Activated T-helper 2 cell treated with anti-CD3 and anti-CD28 coated beads, Interferon-gamma antibody, Interleukin-2, Interleukin-4, amounts not matched to agents 10 μg/mL and 5 μg/mL and 100 μg/mL, durations not matched to agents 14 hours and 24 hours and 36 hours (primary cell): ENCODE measurements at regions not wholly inside any gene's neighbourhood (a gene's known extent, or its start where the extent isn't known, plus 50 kb on each side); places are given as distances from the start of the nearest gene placed in this dataset.

Experiments used
- DNase-seq: peaks from one replicate; pipeline ENCODE4 v3.0.0; 2021; ENCODE audit warnings: low spot score
- H3K27ac Mint-ChIP-seq: one replicate; pipeline ENCODE4 v1.8.0; 2021; ENCODE audit warnings: mixed read lengths
- H3K27me3 Mint-ChIP-seq: one replicate; pipeline ENCODE4 v1.8.0; 2021; ENCODE audit warnings: low read depth, mixed read lengths
- H3K36me3 Mint-ChIP-seq: one replicate; pipeline ENCODE4 v1.8.0; 2021; ENCODE audit warnings: low read depth, mixed read lengths
- H3K4me1 Mint-ChIP-seq: one replicate; pipeline ENCODE4 v1.8.0; 2021; ENCODE audit warnings: low read depth, mixed read lengths
- H3K4me3 Mint-ChIP-seq: one replicate; pipeline ENCODE4 v1.8.0; 2021; ENCODE audit warnings: low read depth, mild to moderate bottlenecking, moderate library complexity, mixed read lengths
- H3K9me3 Mint-ChIP-seq: one replicate; pipeline ENCODE4 v1.8.0; 2021; ENCODE audit warnings: mixed read lengths
- intact Hi-C: fragments of 100-400 bp; cut with micrococcal nuclease; formaldehyde crosslinking; loops from one replicate; pipeline ENCODE4 v1.15.1; 2023

DNA sequence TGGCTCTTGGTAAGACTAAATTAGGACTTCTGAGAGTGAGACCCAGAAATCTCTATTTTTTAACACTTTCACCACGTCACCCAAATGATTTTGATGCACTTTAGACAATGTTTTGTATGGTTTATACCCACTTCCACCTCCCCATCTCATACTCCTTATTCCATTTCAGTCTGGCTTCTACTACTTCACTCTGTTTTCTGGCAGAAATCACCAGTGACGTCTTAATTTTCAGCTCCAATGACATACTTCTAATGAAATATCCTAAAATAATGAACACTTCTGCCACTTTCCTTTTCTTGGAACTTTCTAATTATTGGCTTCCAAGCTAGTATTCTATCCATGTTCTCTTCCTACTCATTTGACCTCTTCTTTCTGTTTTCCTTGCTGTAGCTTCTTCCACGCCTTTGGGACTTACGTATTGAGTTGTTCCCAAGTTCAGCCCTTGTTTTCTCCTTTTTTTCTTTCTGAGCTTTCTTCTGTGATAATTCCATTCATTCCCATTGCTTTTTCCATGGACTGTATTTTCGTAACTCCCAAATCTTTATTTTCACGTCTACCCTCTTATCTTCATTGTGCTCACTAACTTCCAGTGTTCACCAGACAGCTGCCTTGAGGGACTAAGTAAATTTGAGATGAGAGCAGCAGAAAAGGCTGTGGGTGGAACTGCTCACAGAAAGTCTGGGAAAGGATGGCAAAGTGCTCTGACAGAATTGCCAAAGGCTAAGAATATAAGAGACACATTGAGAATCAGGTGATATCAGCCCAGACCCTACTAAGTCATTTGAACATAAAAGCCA is 115.8 kb downstream of the CAPZA3 start:
- no peak for DNase-seq
- intact Hi-C loops: no loop called here
- Mint-ChIP-seq H3K9me3 (no peaks in the 10 kb centered on the region), H3K4me3 (no peak overlapping the region), H3K27ac (no peak overlapping the region), H3K27me3 (no peaks in the 10 kb centered on the region), H3K4me1 (no peaks in the 10 kb centered on the region), H3K36me3 (no peaks in the 10 kb centered on the region)

DNA sequence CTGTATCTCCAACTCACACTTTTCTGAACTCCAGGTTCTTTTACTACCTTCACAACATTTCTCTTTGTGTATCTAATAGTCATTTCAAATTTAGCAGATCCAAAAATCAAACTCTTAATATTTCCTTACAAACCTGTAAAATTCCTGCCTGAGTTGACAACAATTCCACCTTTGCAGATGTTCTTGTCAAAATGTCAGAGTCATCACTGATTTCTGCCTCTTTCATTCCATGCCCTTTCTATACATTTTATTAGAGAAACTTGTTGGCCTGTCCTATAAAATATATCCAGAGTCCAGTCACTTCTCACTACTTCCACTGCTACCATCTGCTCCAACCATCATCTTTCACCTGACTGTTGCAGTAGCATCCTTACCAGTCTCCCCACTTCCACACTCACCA is 119.7 kb downstream of the CAPZA3 start:
- H3K36me3 Mint-ChIP-seq: no peaks in the 10 kb centered on the region
- DNase-seq: no peak
- H3K27me3 Mint-ChIP-seq: no peaks in the 10 kb centered on the region
- H3K9me3 Mint-ChIP-seq: no peaks in the 10 kb centered on the region
- no peaks in the 10 kb centered on the region for H3K4me1 Mint-ChIP-seq
- H3K4me3 Mint-ChIP-seq: no peak overlapping the region
- intact Hi-C loops: no loop called here
- no peak overlapping the region for H3K27ac Mint-ChIP-seq

DNA sequence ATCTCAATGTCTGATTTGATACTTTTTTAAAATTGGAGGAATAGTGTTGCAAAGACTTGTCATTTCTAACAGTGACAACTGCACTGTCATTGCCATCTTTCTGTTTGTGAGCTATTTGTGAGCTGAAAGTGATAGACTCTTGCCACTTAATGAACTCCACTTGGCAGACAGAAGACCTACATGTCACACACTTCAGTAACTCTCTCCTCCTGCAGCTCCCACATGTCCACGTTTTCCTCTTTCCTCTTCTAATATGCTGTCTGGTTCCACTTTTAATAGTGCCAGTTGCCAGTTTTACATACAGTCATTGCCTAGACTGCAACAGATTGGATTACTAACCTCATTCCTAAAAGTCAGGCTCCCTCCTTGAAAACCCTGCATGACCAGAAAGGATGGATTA is 121.5 kb downstream of the CAPZA3 start:
- no peaks in the 10 kb centered on the region for H3K9me3 Mint-ChIP-seq
- DNase-seq: no peak
- H3K36me3 Mint-ChIP-seq: no peaks in the 10 kb centered on the region
- intact Hi-C loops: no loop called here
- no peaks in the 10 kb centered on the region for H3K27me3 Mint-ChIP-seq
- no peaks in the 10 kb centered on the region for H3K4me1 Mint-ChIP-seq
- H3K27ac Mint-ChIP-seq: no peak overlapping the region
- H3K4me3 Mint-ChIP-seq: no peak overlapping the region

DNA sequence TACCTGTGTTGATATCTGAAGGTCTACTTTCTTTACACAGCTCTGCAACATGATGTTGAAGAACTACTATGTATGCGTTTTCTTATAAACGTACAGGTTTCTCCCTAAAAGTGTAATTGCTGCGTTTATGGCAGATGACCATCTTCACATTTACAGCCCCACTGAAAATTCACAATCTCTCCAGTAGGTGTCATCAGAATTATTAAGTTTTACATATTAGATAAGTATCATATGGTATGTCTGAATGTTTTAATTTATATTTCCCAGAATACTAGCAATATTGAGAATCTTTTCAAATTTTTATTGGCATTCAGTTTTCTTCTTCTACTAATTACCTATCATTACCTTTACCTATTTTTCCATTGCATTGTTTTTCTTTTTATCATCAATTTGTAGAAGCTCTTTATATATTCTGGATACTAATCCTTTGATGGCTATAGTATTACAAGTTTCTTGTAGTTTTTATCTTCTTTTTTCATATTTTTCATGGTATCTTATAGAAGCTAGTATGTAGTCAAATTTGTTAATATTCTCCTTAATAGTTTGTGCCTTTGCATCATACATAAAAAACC is 123.5 kb downstream of the CAPZA3 start:
- H3K36me3 Mint-ChIP-seq: no peaks in the 10 kb centered on the region
- intact Hi-C loops: loop anchor here (5.0 kb wide), 1 partner anchor 326 kb away; no protein-coding TSS in a partner anchor

GRCh38 chr12:18863769-18864500 is 126.0 kb downstream of the CAPZA3 start:
- Mint-ChIP-seq H3K4me3 (no peak overlapping the region), H3K27ac (no peak overlapping the region), H3K4me1 (no peaks in the 10 kb centered on the region), H3K36me3 (no peaks in the 10 kb centered on the region), H3K27me3 (no peaks in the 10 kb centered on the region), H3K9me3 (no peaks in the 10 kb centered on the region)
- intact Hi-C loops: loop anchor here (5.0 kb wide), 1 partner anchor 323 kb away; no protein-coding TSS in a partner anchor
- DNase-seq: no peak

More for the DNA sequence above, 123.5 kb downstream of the CAPZA3 start:
- H3K27me3 Mint-ChIP-seq: no peaks in the 10 kb centered on the region
- H3K4me1 Mint-ChIP-seq: no peaks in the 10 kb centered on the region
- no peak overlapping the region for H3K4me3 Mint-ChIP-seq
- H3K27ac Mint-ChIP-seq: no peak overlapping the region
- no peaks in the 10 kb centered on the region for H3K9me3 Mint-ChIP-seq
- no peak for DNase-seq

GRCh38 chr12:18864900-18865561 is 127.1 kb downstream of the CAPZA3 start:
- Mint-ChIP-seq H3K27me3 (no peaks in the 10 kb centered on the region), H3K4me1 (no peaks in the 10 kb centered on the region), H3K4me3 (no peak overlapping the region), H3K9me3 (no peaks in the 10 kb centered on the region), H3K27ac (no peak overlapping the region), H3K36me3 (no peaks in the 10 kb centered on the region)
- DNase-seq: no peak
- intact Hi-C loops: loop anchor here (5.0 kb wide), 1 partner anchor 322 kb away; no protein-coding TSS in a partner anchor

DNA sequence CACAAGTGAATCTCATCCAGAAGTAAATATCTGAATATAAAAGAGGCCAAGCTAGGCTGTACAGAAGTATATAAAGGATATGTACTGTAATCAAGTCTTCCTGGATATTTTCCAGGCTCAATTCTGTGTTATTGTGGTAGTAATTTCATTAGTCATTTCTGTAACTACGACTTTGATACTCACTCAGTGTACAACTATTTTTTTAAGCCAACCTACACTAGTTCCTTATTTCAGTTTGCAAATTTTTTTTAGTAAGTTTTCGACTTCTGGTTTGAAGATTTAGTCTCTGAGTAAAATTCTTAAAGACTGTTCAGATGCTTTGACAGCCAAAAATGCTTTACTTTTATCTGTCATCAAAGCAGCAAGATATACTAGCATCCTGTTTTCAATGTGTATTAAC is 130.8 kb downstream of the CAPZA3 start:
- H3K36me3 Mint-ChIP-seq: no peaks in the 10 kb centered on the region
- H3K27me3 Mint-ChIP-seq: no peaks in the 10 kb centered on the region
- no peak for DNase-seq
- H3K9me3 Mint-ChIP-seq: peaks cover 4% of the 10 kb centered on the region
- H3K27ac Mint-ChIP-seq: no peak overlapping the region
- H3K4me1 Mint-ChIP-seq: no peaks in the 10 kb centered on the region
- H3K4me3 Mint-ChIP-seq: no peak overlapping the region
- intact Hi-C loops: no loop called here

GRCh38 chr12:18872770-18873169 is 134.9 kb downstream of the CAPZA3 start:
- no peak for DNase-seq
- Mint-ChIP-seq H3K36me3 (no peaks in the 10 kb centered on the region), H3K9me3 (peaks cover 4% of the 10 kb centered on the region), H3K4me3 (no peak overlapping the region), H3K27me3 (no peaks in the 10 kb centered on the region), H3K4me1 (no peaks in the 10 kb centered on the region), H3K27ac (no peak overlapping the region)
- intact Hi-C loops: no loop called here

DNA sequence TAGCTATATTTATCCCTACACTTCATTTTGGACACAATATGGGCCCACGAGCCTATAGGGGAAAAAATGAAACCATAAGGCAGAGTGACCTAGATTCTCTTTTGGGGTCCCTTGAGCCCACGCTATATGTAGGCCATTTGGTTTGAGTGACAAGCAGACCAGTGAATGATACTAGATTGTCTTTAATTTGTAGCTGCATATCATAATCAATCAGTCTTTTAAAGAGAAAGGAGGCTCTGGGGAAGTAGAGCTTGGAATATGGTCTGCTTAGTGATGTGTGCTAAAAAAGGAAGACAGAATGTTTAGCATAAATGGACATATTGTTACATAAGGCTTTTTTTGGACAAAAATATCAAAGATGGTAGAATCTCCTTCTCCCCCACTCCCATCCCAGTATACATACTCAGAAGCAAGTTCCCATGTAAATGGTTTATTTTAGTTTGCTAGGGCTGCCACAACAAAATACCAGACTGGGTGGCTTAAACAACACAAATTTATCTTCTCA is 140.8 kb downstream of the CAPZA3 start:
- no peaks in the 10 kb centered on the region for H3K4me1 Mint-ChIP-seq
- no peaks in the 10 kb centered on the region for H3K9me3 Mint-ChIP-seq
- no peaks in the 10 kb centered on the region for H3K36me3 Mint-ChIP-seq
- H3K27me3 Mint-ChIP-seq: no peaks in the 10 kb centered on the region
- H3K27ac Mint-ChIP-seq: no peak overlapping the region
- no peak for DNase-seq
- no peak overlapping the region for H3K4me3 Mint-ChIP-seq
- intact Hi-C loops: no loop called here

- H3K9me3 Mint-ChIP-seq: no peaks in the 10 kb centered on the region
- no peak for DNase-seq
- no peak overlapping the region for H3K27ac Mint-ChIP-seq
- no peaks in the 10 kb centered on the region for H3K4me1 Mint-ChIP-seq
- no peaks in the 10 kb centered on the region for H3K36me3 Mint-ChIP-seq
- no peak overlapping the region for H3K4me3 Mint-ChIP-seq
- no peaks in the 10 kb centered on the region for H3K27me3 Mint-ChIP-seq
- intact Hi-C loops: no loop called here
These were observed 144.8 kb downstream of the CAPZA3 start for GRCh38 chr12:18882690-18883089.

DNA sequence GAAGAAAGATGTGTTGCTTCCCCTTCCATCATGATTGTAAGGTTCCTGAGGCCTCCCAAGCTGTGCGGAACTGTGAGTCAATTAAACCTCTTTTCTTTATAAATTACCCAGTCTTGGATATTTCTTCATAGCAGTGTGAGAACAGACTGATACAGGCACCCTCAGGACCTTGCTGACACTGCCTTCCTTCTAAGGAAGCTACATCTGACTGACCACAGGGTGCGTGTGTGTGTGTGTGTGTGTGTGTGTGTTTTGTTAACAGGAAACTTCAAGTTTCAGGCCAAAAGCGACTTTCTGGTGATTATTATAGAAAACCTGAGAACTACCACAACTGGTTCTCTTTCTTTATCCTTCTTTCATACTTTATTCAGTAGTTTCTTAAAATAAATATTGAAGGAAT is 149.0 kb downstream of the CAPZA3 start:
- no peak overlapping the region for H3K4me3 Mint-ChIP-seq
- H3K36me3 Mint-ChIP-seq: no peaks in the 10 kb centered on the region
- no peaks in the 10 kb centered on the region for H3K4me1 Mint-ChIP-seq
- H3K27ac Mint-ChIP-seq: no peak overlapping the region
- H3K9me3 Mint-ChIP-seq: peaks cover 3% of the 10 kb centered on the region
- no peak for DNase-seq
- intact Hi-C loops: no loop called here
- no peaks in the 10 kb centered on the region for H3K27me3 Mint-ChIP-seq

DNA sequence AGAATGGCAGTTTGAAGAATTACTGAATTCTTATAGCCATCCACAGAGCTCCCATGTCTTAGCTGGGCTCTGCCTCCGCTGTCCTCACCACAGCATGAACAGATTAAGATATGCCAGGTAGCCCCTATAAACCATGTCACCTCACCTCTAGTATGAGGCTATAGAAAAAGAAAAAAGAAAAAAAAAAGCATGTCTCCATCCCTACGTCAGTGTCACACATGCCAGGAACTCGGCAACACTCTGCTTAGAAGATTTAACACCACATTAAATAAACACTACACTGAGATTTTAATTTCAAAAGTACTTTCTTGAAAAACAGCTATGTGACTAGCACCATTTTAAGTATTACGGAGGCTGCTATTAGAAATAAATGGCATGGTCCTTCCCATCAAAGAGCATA is 149.4 kb downstream of the CAPZA3 start:
- Mint-ChIP-seq H3K27ac (no peak overlapping the region), H3K4me3 (no peak overlapping the region), H3K27me3 (no peaks in the 10 kb centered on the region), H3K9me3 (peaks cover 3% of the 10 kb centered on the region), H3K36me3 (no peaks in the 10 kb centered on the region), H3K4me1 (no peaks in the 10 kb centered on the region)
- intact Hi-C loops: no loop called here
- no peak for DNase-seq
